HepG2 (cell line): ENCODE measurements at regions not wholly inside any gene's neighbourhood (a gene's known extent, or its start where the extent isn't known, plus 50 kb on each side); places are given as distances from the start of the nearest gene placed in this dataset.

Experiments
- ATAC-seq: fragments of 200-7000 bp; cut with Tn5 transposase; 3 replicates; pipeline ENCODE4 v1.9.1; 2020; ENCODE audit warnings: mild to moderate bottlenecking, moderate library complexity
- BruUV-seq: library from RNA; stranded (reverse); fragments of 400-500 nt; replicated peaks from 2 replicates; lab custom pipeline; 2021; lab: Mats Ljungman, UMichigan
- CTCF ChIA-PET: fragments of 300-600 bp; formaldehyde crosslinking; extraction: SDS; loops from one replicate; lab custom pipeline; 2021; ENCODE audit warnings: low total read pairs, inconsistent platforms, low intra/inter-chr PET ratio; lab: Yijun Ruan, JAX
- POLR2A ChIA-PET: fragments of 350-600 bp; sonication (Branson Sonifier 250); formaldehyde crosslinking; loops from one replicate; lab custom pipeline; 2020; ENCODE audit warnings: antibody characterized with exemption, inconsistent platforms; lab: Yijun Ruan, JAX
- DNase-seq: peaks from one replicate; pipeline ENCODE4 v3.0.0-alpha.2; 2015; ENCODE audit warnings: low spot score
- FAIRE-seq: peaks from 3 replicates; lab custom pipeline; 2011; peaks lifted over from hg19 to GRCh38; lab: Jason Lieb, UNC
- H2AFZ ChIP-seq: one replicate; pipeline ENCODE4 v1.6.1; 2011; ENCODE audit warnings: low read length, inconsistent platforms
- H3K27ac ChIP-seq: fragments of 300-600 bp; 3 replicates; pipeline ENCODE4 v1.8.0; 2011; ENCODE audit warnings: mixed run types, mild to moderate bottlenecking, mixed read lengths, low read length, inconsistent platforms; ENCODE audit not compliant: insufficient read depth; ENCODE audit errors: extremely low read length
- H3K27me3 ChIP-seq, 2 experiments: fragments of 200-600 bp in 1 of 2; 2 replicates in 1 of 2; 3 replicates in 1 of 2; pipeline versions ENCODE4 v1.6.0 to v1.8.0; 2011; ENCODE audit warnings: low read length in 2 of 2, mild to moderate bottlenecking in 2 of 2, moderate library complexity in 2 of 2, inconsistent platforms in 1 of 2; ENCODE audit not compliant: insufficient read depth in 2 of 2, control insufficient read depth in 1 of 2
- H3K36me3 ChIP-seq, 2 experiments: fragments of 200-600 bp in 1 of 2; replicated peaks in 1 of 2; 2 replicates in 1 of 2; 3 replicates in 1 of 2; pipeline versions ENCODE4 v1.5.1 to v1.8.0; 2011; ENCODE audit warnings: low read length in 2 of 2, inconsistent platforms in 1 of 2; ENCODE audit not compliant: insufficient read depth in 2 of 2, control insufficient read depth in 1 of 2
- H3K4me1 ChIP-seq: 2 replicates; pipeline ENCODE4 v1.5.1; 2012; ENCODE audit warnings: low read length, inconsistent platforms; ENCODE audit not compliant: insufficient read depth
- H3K4me2 ChIP-seq: 2 replicates; pipeline ENCODE4 v1.6.0; 2011; ENCODE audit warnings: low read depth, low read length, inconsistent platforms
- H3K4me3 ChIP-seq, 3 experiments: fragments of 200-600 bp in 1 of 3; sonication (generic), shearing (Covaris generic) in 1 of 3; replicated peaks in 1 of 3; 2 replicates each; pipeline ENCODE4 v1.5.1; 2011 to 2016; ENCODE audit warnings: low read length in 3 of 3, inconsistent platforms in 2 of 3, low read depth in 2 of 3, mild to moderate bottlenecking in 2 of 3, control low read depth in 1 of 3, mixed read lengths in 1 of 3; ENCODE audit not compliant: insufficient read depth in 1 of 3
- H3K79me2 ChIP-seq: one replicate; pipeline ENCODE4 v1.6.1; 2011; ENCODE audit warnings: low read length, inconsistent platforms; ENCODE audit not compliant: insufficient read depth
- H3K9ac ChIP-seq: 2 replicates; pipeline ENCODE4 v1.6.0; 2011; ENCODE audit warnings: mild to moderate bottlenecking, low read depth, low read length, inconsistent platforms; ENCODE audit not compliant: insufficient read depth
- H3K9me3 ChIP-seq: 2 replicates; pipeline ENCODE4 v1.5.1; 2012; ENCODE audit warnings: mild to moderate bottlenecking, low read length
- H4K20me1 ChIP-seq: 2 replicates; pipeline ENCODE4 v1.6.0; 2011; ENCODE audit warnings: inconsistent platforms, mild to moderate bottlenecking, low read length, moderate library complexity; ENCODE audit not compliant: insufficient read depth
- AHR ChIP-seq: IDR thresholded peaks from 2 replicates; pipeline ENCODE4 v1.6.1; 2018; ENCODE audit warnings: missing genetic modification reagents, missing compliant biosample characterization
- ATF1 ChIP-seq: IDR thresholded peaks from 2 replicates; pipeline ENCODE4 v1.6.1; 2016; ENCODE audit warnings: mild to moderate bottlenecking, control low read depth
- CENPT ChIP-seq: sonication (generic); formaldehyde crosslinking; IDR thresholded peaks from 2 replicates; pipeline ENCODE4 v1.8.0; 2022; ENCODE audit warnings: low read depth, mild to moderate bottlenecking, moderate library complexity, missing genetic modification reagents
- CSRNP2 ChIP-seq: sonication (generic); formaldehyde crosslinking; conservative IDR thresholded peaks from 2 replicates; pipeline ENCODE4 v1.8.0; 2022; ENCODE audit warnings: low read depth, missing genetic modification reagents
- FOSL2 ChIP-seq: sonication (generic); formaldehyde crosslinking; IDR thresholded peaks from 2 replicates; pipeline ENCODE4 v1.4.0; 2020; ENCODE audit warnings: missing genetic modification reagents
- NR2C2 ChIP-seq: sonication (generic); formaldehyde crosslinking; IDR thresholded peaks from 2 replicates; pipeline ENCODE4 v1.4.0; 2020; ENCODE audit warnings: missing genetic modification reagents, mild to moderate bottlenecking, moderate library complexity, borderline replicate concordance
- PHF5A ChIP-seq: IDR thresholded peaks from one replicate; pipeline ENCODE4 v1.6.1; 2018; ENCODE audit warnings: low read depth, missing genetic modification reagents; ENCODE audit not compliant: unreplicated experiment
- RXRA ChIP-seq: sonication (generic); formaldehyde crosslinking; IDR thresholded peaks from 2 replicates; pipeline ENCODE4 v1.5.1; 2020; ENCODE audit warnings: missing genetic modification reagents
- SKI ChIP-seq: fragments of 450-650 bp; IDR thresholded peaks from one replicate; pipeline ENCODE4 v1.6.1; 2018; ENCODE audit warnings: mild to moderate bottlenecking; ENCODE audit not compliant: partially characterized antibody
- ZBTB44 ChIP-seq: sonication (generic); formaldehyde crosslinking; IDR thresholded peaks from 2 replicates; pipeline ENCODE4 v1.4.0; 2020; ENCODE audit warnings: missing genetic modification reagents
- ZKSCAN1 ChIP-seq: fragments of 150-350 bp; IDR thresholded peaks from 2 replicates; pipeline ENCODE4 v1.6.1; 2014; ENCODE audit warnings: low read length
- ZKSCAN5 ChIP-seq: sonication (generic); formaldehyde crosslinking; IDR thresholded peaks from 2 replicates; pipeline ENCODE4 v1.5.1; 2020; ENCODE audit warnings: mild to moderate bottlenecking, missing genetic modification reagents
- ZNF138 ChIP-seq: sonication (generic); formaldehyde crosslinking; IDR thresholded peaks from 2 replicates; pipeline ENCODE4 v1.5.0; 2020; ENCODE audit warnings: mild to moderate bottlenecking, low read depth, missing genetic modification reagents
- ZNF44 ChIP-seq: sonication (generic); formaldehyde crosslinking; IDR thresholded peaks from 2 replicates; pipeline ENCODE4 v1.5.1; 2020; ENCODE audit warnings: mild to moderate bottlenecking, missing genetic modification reagents
- ZNF441 ChIP-seq: sonication (generic); formaldehyde crosslinking; IDR thresholded peaks from 2 replicates; pipeline ENCODE4 v1.7.0; 2021; ENCODE audit warnings: missing genetic modification reagents, borderline replicate concordance
- ZNF670 ChIP-seq: sonication (generic); formaldehyde crosslinking; IDR thresholded peaks from 2 replicates; pipeline ENCODE4 v1.8.0; 2022; ENCODE audit warnings: mild to moderate bottlenecking, missing genetic modification reagents, borderline replicate concordance
- ZNF749 ChIP-seq: sonication (generic); formaldehyde crosslinking; IDR thresholded peaks from 2 replicates; pipeline ENCODE4 v1.8.0; 2022; ENCODE audit warnings: mild to moderate bottlenecking, missing genetic modification reagents, moderate library complexity, borderline replicate concordance
- ZSCAN22 ChIP-seq: sonication (generic); formaldehyde crosslinking; IDR thresholded peaks from 2 replicates; pipeline ENCODE4 v1.4.0; 2020; ENCODE audit warnings: mild to moderate bottlenecking, missing genetic modification reagents
- WGBS: methylation state at CpG from one replicate; pipeline ENCODE4 v1.1.6; 2017; ENCODE audit warnings: low lambda C conversion rate; 5-methylcytosine and 5-hydroxymethylcytosine counted together
- in situ Hi-C: cut with HindIII; loops from 2 replicates; pipeline ENCODE4 v1.10.0; 2017; ENCODE audit warnings: low pct_unique_long_range_greater_than_20kb; ENCODE audit not compliant: extremely low pct_ligation_motif_present
- intact Hi-C: fragments of 100-400 bp; cut with micrococcal nuclease; formaldehyde crosslinking; loops from one replicate; pipeline ENCODE4 v1.10.0; 2022; ENCODE audit not compliant: unreplicated experiment

DNA sequence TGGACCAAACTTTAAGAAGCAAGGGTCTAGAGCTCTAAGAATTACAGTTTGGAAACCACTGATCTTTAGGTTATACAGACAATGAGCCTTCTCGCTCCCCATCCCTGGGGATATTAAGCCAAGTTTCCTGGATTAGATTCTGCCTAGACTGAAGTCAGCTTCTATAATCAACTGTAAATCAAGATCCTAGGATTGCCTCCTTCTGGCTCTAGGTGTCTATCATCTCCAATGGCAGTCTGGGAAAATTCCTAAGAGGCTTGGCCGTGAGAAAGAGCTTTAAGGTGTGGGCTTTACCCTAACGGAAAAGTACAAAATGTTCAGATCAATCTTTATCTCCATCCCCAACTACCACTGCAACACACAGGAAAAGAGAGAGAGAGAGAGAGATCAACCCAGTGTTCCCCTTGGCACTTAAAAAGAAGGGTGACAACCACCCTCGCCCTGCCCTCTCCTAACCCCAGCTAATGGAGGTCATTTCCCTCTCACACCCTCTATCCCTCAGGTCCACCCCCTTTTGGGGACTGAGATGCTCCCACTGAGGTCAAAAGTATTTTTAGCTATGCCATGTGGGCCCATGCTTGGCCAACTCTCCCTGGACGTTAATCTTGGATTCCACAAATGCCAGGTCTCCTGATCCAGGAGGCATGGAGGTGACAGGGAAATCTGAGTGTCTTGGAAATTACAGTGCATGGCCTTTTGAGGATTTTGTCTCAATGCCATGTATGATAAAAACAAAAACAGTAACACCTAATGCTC lies 202.8 kb upstream of the BCL6 start:
- H3K9me3 ChIP-seq: no peaks in the 10 kb centered on the region
- no peak overlapping the region for H2AFZ ChIP-seq
- H3K27me3 ChIP-seq: peaks cover 0 to 3% of the 10 kb centered on the region in 2 experiments; a peak in 2 of 5 replicates
- no peaks in the 10 kb centered on the region for H3K79me2 ChIP-seq
- H3K4me2 ChIP-seq: no peak overlapping the region
- H3K9ac ChIP-seq: no peak overlapping the region
- FAIRE-seq (no peak), ATAC-seq (no peak), DNase-seq (no peak)
- H3K36me3 ChIP-seq: no peaks in the 10 kb centered on the region
- intact Hi-C loops: no loop called here
- in situ Hi-C loops: no loop called here
- no peak for TF ChIP-seq ZBTB44 (CRISPR knock-in tag)
- TF ChIP-seq ZNF749 (CRISPR knock-in tag): no peak
- TF ChIP-seq SKI: no peak
- TF ChIP-seq ZNF670 (CRISPR knock-in tag): no peak
- TF ChIP-seq ZNF44: no peak
- no peak for TF ChIP-seq AHR (CRISPR knock-in tag)
- TF ChIP-seq ZNF441 (CRISPR knock-in tag): no peak
- no peak for TF ChIP-seq RXRA (CRISPR knock-in tag)
- TF ChIP-seq ZSCAN22 (CRISPR knock-in tag): no peak
- no peak for TF ChIP-seq PHF5A (CRISPR knock-in tag)
- no peak for TF ChIP-seq NR2C2
- no peak for TF ChIP-seq CENPT
- TF ChIP-seq ATF1 (CRISPR knock-in tag): no peak
- no peak for TF ChIP-seq ZNF138
- no peak for TF ChIP-seq CSRNP2 (CRISPR knock-in tag)
- TF ChIP-seq ZKSCAN1: no peak
- TF ChIP-seq FOSL2 (CRISPR knock-in tag): no peak
- no peak for TF ChIP-seq ZKSCAN5 (CRISPR knock-in tag)
- no TSS peak for BruUV-seq
- CTCF ChIA-PET: no interaction called here
- POLR2A ChIA-PET: no interaction called here
- 77% methylated on average over 5 of the region's 5 CpGs for whole genome bisulfite sequencing
- H3K27ac ChIP-seq: no peak overlapping the region
- peaks cover 54% of the 10 kb centered on the region for H3K4me1 ChIP-seq
- no peak overlapping the region for H3K4me3 ChIP-seq
- H4K20me1 ChIP-seq: no peaks in the 10 kb centered on the region
